ENCODE measurements at regions not wholly inside any gene's neighbourhood (a gene's known extent, or its start where the extent isn't known, plus 50 kb on each side); places are given as distances from the start of the nearest gene placed in this dataset.
"Not testable (repeated sequence)": the region's sequence is repeated elsewhere in the genome, so short reads cannot be mapped to it uniquely, and the experiment has no call there.

DNA sequence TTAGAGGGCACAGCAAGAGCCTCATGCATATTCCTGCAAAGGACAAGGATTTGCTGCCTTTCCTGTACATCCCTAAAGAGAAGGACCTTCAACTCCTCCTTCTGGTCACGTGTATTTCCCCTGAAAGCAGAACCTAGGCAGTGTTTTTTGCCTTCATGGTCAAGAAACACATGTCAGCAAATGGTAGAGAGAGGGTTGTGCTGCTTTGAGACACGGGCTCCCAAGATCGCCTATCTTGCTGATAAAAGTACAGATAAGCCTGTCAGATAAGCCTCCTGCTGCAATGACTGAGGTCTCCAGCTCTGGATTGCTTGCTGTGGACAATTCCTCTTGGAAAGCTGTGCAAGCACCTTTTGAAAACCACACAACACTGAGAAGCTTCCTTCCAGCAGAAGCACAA is 580.8 kb downstream of the CBLN4 start:
- no peak for TF ChIP-seq ZFX (IDR thresholded peaks at IDR 0.05; ENCODE audit: borderline replicate concordance)
- TF ChIP-seq, protein P1, sequence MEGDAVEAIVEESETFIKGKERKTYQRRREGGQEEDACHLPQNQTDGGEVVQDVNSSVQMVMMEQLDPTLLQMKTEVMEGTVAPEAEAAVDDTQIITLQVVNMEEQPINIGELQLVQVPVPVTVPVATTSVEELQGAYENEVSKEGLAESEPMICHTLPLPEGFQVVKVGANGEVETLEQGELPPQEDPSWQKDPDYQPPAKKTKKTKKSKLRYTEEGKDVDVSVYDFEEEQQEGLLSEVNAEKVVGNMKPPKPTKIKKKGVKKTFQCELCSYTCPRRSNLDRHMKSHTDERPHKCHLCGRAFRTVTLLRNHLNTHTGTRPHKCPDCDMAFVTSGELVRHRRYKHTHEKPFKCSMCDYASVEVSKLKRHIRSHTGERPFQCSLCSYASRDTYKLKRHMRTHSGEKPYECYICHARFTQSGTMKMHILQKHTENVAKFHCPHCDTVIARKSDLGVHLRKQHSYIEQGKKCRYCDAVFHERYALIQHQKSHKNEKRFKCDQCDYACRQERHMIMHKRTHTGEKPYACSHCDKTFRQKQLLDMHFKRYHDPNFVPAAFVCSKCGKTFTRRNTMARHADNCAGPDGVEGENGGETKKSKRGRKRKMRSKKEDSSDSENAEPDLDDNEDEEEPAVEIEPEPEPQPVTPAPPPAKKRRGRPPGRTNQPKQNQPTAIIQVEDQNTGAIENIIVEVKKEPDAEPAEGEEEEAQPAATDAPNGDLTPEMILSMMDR (IDR thresholded peaks at IDR 0.05) = no peak
- no peak overlapping the region for H3K27ac ChIP-seq

DNA sequence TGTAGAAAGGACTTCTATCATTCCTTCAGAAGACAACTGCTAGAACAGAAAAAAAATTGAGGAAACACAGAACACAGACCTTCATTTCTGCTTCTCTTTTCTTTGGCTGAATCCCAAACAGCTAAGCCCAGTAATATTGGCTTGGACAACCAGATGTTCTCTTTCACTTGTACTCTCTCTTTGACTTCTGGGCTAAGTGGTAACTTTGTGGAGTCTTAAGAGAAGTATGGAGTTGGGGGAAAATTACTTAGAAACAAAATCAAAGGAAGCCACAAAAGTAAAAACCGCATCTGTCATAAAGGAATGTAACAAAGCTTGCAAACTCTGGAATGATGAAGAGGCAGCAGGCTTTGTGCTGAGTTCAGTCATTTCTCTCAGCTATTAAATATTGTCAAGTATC is 587.5 kb downstream of the CBLN4 start:
- no peak overlapping the region for H3K27ac ChIP-seq
- TF ChIP-seq ZFX (IDR thresholded peaks at IDR 0.05; ENCODE audit: borderline replicate concordance) = no peak
- TF ChIP-seq, protein P1 (IDR thresholded peaks at IDR 0.05) = no peak

DNA sequence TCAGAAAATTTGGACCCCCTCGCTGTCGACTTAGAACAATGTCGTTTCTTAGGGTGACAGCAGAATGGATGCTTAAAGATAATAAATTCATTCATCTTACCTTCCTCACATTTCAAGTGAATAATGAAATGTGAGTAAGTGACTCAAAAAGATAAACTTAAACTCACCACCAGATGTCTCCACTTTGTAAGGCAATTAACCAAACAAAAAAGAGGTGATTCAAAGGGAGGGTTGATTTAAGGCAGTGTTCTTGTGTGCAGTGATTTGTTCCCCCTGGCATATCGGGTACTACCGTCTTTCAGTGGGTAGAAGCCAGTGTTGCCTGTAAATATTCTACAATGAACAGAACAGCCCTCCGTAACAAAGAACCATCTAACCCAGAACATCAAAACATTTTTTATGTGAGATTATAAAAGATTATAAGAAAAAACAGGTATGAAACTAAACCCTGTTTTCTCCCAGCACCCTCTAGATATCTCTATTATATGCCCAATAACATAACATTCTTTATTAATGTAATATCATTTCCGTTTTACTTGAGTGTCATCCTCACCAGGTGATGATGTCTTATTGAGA is 589.7 kb downstream of the CBLN4 start:
- H3K27ac ChIP-seq = no peak overlapping the region
- TF ChIP-seq ZFX (IDR thresholded peaks at IDR 0.05; ENCODE audit: borderline replicate concordance) = no peak
- TF ChIP-seq, protein P1 (IDR thresholded peaks at IDR 0.05) = peak; percentile 65

DNA sequence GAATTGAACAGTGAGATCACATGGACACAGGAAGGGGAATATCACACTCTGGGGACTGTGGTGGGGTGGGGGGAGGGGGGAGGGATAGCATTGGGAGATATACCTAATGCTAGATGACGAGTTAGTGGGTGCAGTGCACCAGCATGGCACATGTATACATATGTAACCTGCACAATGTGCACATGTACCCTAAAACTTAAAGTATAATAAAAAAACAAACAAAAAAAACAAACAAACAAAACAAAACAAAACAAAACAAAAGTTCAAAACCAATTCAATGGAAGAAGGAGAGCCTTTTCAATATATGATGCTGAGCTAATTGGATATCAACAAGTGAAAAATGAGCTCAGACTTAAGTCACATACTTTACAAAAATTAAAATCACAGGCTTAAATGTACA is 592.8 kb downstream of the CBLN4 start:
- not testable (repeated sequence) for H3K27ac ChIP-seq

DNA sequence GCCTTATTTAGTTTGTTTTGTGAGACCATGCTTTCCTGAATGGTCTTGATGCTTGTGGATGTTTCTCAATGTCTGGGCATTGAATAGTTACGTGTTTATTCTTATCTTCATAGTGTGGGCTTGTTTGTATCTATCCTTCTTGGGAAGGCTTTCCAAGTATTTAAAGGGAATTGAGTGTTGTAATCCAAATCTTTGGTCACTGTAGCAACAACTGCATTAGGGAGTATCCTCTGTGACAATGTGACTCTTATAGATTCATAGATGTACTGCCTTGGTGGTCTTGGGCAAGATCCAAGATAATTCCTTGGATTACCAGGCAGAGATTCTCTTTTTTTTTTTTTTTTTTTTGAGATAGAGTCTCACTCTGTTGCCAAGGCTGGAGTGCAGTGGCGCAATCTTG is 598.4 kb downstream of the CBLN4 start:
- TF ChIP-seq, protein P1 (IDR thresholded peaks at IDR 0.05) = no peak
- no peak for TF ChIP-seq ZFX (IDR thresholded peaks at IDR 0.05; ENCODE audit: borderline replicate concordance)
- no peak overlapping the region for H3K27ac ChIP-seq

DNA sequence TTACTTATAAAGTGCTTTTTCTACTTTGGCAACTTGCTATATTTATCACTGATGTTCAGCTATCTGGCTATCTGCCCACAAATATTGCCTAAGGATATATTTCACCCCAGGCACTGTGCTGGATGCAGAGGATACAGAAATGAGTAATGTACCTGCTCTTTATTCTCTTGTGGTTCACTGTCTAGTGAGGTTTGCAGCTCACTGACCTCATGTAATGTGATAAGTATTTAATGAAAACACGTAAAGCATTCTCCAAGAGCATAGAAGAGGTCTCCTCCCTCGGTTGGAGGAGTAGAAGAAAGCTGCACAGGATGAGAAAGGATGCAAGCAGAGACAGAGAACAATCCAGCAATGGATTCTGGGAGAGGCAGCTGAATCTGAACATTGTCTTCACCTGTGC is 610.7 kb downstream of the CBLN4 start:
- TF ChIP-seq, protein P1 (IDR thresholded peaks at IDR 0.05) = no peak
- no peak for TF ChIP-seq ZFX (IDR thresholded peaks at IDR 0.05; ENCODE audit: borderline replicate concordance)
- no peak overlapping the region for H3K27ac ChIP-seq

DNA sequence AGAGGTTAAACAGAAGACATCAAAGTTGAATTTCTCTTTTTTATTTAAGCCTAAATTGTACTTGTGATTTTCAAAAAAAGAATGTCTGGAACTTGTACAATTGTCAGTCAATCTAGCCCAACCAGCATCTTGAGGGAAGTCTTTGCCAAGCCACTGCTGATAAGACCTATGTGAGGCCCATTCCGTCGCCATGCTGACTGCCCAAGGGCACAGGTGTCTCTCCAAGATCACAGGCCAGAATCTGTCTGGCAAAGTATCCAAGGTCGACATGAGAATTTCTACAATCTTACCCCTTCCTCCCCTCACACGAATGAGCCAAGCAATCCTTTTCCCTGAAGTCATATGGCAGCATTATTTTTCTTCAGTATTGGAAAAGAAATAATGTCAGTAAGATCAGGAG is 614.5 kb downstream of the CBLN4 start:
- no peak for TF ChIP-seq ZFX (IDR thresholded peaks at IDR 0.05; ENCODE audit: borderline replicate concordance)
- TF ChIP-seq, protein P1 (IDR thresholded peaks at IDR 0.05) = no peak
- no peak overlapping the region for H3K27ac ChIP-seq

DNA sequence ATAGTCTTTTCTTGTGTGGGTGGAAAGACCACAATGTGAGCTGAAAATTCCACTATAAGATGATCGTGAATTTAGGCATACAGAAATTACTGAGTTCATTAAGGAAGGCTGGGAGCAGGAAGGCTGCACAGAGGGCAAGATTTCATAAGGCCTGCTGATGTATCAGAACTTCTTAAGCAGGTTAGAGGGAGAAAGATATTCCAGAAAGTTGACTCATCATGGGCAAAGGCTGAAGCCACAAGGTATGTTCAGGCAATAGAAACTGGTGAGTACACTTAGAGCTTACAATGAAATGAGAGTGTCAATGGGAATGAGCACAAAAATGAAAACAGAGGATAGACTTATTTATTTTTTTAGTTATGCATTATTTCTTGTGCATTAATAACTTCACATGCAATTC is 618.6 kb downstream of the CBLN4 start:
- TF ChIP-seq ZFX (IDR thresholded peaks at IDR 0.05; ENCODE audit: borderline replicate concordance) = no peak
- H3K27ac ChIP-seq = no peak overlapping the region
